SK-N-MC (cell line): ENCODE measurements at regions not wholly inside any gene's neighbourhood (a gene's known extent, or its start where the extent isn't known, plus 50 kb on each side); places are given as distances from the start of the nearest gene placed in this dataset.

Source experiments
- EZH2 ChIP-seq: fragments of 200-600 bp; sonication (generic); IDR thresholded peaks from one replicate; pipeline ENCODE4 v1.6.1; 2017; ENCODE audit warnings: antibody characterized with exemption
- POLR2AphosphoS5 ChIP-seq: IDR thresholded peaks from 2 replicates; pipeline ENCODE4 v1.6.1; 2012; ENCODE audit warnings: mild to moderate bottlenecking, low read depth, low read length, borderline replicate concordance

DNA sequence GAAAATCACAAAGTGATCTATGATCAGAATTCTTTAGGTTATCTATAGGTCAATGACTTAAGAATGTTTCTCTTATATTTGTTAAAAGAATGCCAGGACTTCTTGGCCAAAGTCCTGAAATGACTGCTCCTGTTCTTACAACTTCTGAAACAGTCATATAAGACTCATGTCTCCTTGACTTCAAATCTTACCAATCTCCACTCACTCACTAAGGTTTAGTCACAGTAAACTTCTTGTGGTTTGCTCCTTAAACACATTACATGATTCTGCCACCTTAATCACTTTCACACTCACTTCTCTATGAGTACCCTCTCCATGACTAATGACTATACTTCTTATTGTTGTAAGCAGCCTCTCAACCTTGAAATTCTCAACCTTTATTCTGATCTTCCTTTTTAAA lies 648.7 kb upstream of the CCDC179 start:
- no peak for TF ChIP-seq EZH2
- TF ChIP-seq POLR2AphosphoS5: no peak
